Endothelial cell of umbilical vein (primary cell): ENCODE measurements at regions not wholly inside any gene's neighbourhood (a gene's known extent, or its start where the extent isn't known, plus 50 kb on each side); places are given as distances from the start of the nearest gene placed in this dataset.

Experiments used
- BruUV-seq: library from RNA; stranded (reverse); fragments of 400-500 nt; replicated peaks from 2 replicates; lab custom pipeline; 2021; lab: Mats Ljungman, UMichigan
- CTCF ChIA-PET: fragments of 300-600, 350-600 bp; sonication (Branson Sonifier 250); formaldehyde crosslinking; loops from one replicate; lab custom pipeline; 2021; ENCODE audit warnings: antibody characterized with exemption, inconsistent platforms; lab: Charles Lee
- POLR2A ChIA-PET: fragments of 300-600, 350-600 bp; sonication (Branson Sonifier 250); formaldehyde crosslinking; loops from one replicate; lab custom pipeline; 2021; ENCODE audit warnings: antibody characterized with exemption, inconsistent platforms; lab: Charles Lee
- DNase-seq: peaks from one replicate; pipeline ENCODE4 v3.0.0-alpha.2; 2011; ENCODE audit warnings: low read depth, low spot score
- FAIRE-seq: peaks from 2 replicates; lab custom pipeline; 2011; peaks lifted over from hg19 to GRCh38; lab: Jason Lieb, UNC
- H2AFZ ChIP-seq: 2 replicates; pipeline ENCODE4 v1.6.0; 2012; ENCODE audit warnings: low read depth, low read length, control low read depth, inconsistent platforms
- H3K27ac ChIP-seq: 2 replicates; pipeline ENCODE4 v1.5.1; 2011; ENCODE audit warnings: low read depth, mild to moderate bottlenecking, control low read depth, low read length, moderate library complexity; ENCODE audit not compliant: insufficient read depth
- H3K27me3 ChIP-seq, 2 experiments: 2 replicates each; pipeline versions ENCODE4 v1.6.0 to v1.6.1; 2011; ENCODE audit warnings: low read length in 2 of 2, mixed read lengths in 1 of 2; ENCODE audit not compliant: control insufficient read depth in 2 of 2, insufficient read depth in 2 of 2
- H3K36me3 ChIP-seq, 2 experiments: 2 replicates in 1 of 2; 3 replicates in 1 of 2; pipeline ENCODE4 v1.5.1; 2011; ENCODE audit warnings: low read length in 2 of 2, mild to moderate bottlenecking in 1 of 2, moderate library complexity in 1 of 2; ENCODE audit not compliant: control insufficient read depth in 2 of 2, insufficient read depth in 2 of 2; ENCODE audit errors: extremely low read depth in 1 of 2
- H3K4me1 ChIP-seq: 3 replicates; pipeline ENCODE4 v1.5.1; 2011; ENCODE audit warnings: mild to moderate bottlenecking, low read length; ENCODE audit not compliant: control insufficient read depth, insufficient read depth; ENCODE audit errors: extremely low read depth
- H3K4me2 ChIP-seq: 2 replicates; pipeline ENCODE4 v1.6.1; 2011; ENCODE audit warnings: low read length, control low read depth, mixed read lengths; ENCODE audit not compliant: insufficient read depth
- H3K4me3 ChIP-seq, 3 experiments: fragments of 200-600 bp in 1 of 3; sonication (generic), shearing (Covaris generic) in 1 of 3; replicated peaks in 1 of 3; 2 replicates each; pipeline ENCODE4 v1.5.1; 2011 to 2016; ENCODE audit warnings: control low read depth in 3 of 3, low read length in 3 of 3, mild to moderate bottlenecking in 2 of 3, inconsistent platforms in 1 of 3, low read depth in 1 of 3, moderate library complexity in 1 of 3; ENCODE audit not compliant: insufficient read depth in 1 of 3
- H3K79me2 ChIP-seq: 2 replicates; pipeline ENCODE4 v1.6.0; 2012; ENCODE audit warnings: low read length, inconsistent platforms; ENCODE audit not compliant: control insufficient read depth, insufficient read depth
- H3K9ac ChIP-seq: replicated peaks from 2 replicates; pipeline ENCODE3; 2011; ENCODE audit warnings: low read length, control low read depth; ENCODE audit not compliant: insufficient read depth; ENCODE audit errors: extremely low read depth
- H3K9me1 ChIP-seq: replicated peaks from 3 replicates; pipeline ENCODE4 v1.6.0; 2011; ENCODE audit warnings: mild to moderate bottlenecking, low read length; ENCODE audit not compliant: control insufficient read depth, insufficient read depth; ENCODE audit errors: extremely low read depth
- H3K9me3 ChIP-seq: replicated peaks from 2 replicates; pipeline ENCODE4 v1.5.1; 2012; ENCODE audit warnings: low read length, inconsistent platforms; ENCODE audit not compliant: control insufficient read depth, insufficient read depth
- H4K20me1 ChIP-seq: replicated peaks from 2 replicates; pipeline ENCODE3; 2011; ENCODE audit warnings: mild to moderate bottlenecking, low read length; ENCODE audit not compliant: control insufficient read depth, insufficient read depth; ENCODE audit errors: extremely low read depth
- EZH2 ChIP-seq: IDR thresholded peaks from 2 replicates; pipeline ENCODE4 v1.6.1; 2012; ENCODE audit warnings: borderline replicate concordance, low read depth, mild to moderate bottlenecking, moderate library complexity, low read length, inconsistent platforms; ENCODE audit not compliant: severe bottlenecking
- FOS ChIP-seq: IDR thresholded peaks from 2 replicates; pipeline ENCODE4 v1.6.1; 2011; ENCODE audit warnings: mild to moderate bottlenecking, low read length, moderate library complexity, borderline replicate concordance; ENCODE audit not compliant: insufficient read depth
- GATA2 ChIP-seq: IDR thresholded peaks from 2 replicates; pipeline ENCODE4 v1.7.0; 2011; ENCODE audit warnings: low read depth, mild to moderate bottlenecking, moderate library complexity, mixed read lengths, low read length; ENCODE audit not compliant: insufficient read length, insufficient read depth
- JUN ChIP-seq: IDR thresholded peaks from 2 replicates; pipeline ENCODE4 v1.6.1; 2011; ENCODE audit warnings: borderline replicate concordance, low read depth; ENCODE audit not compliant: insufficient read length, insufficient read depth
- MYC ChIP-seq: IDR thresholded peaks from one replicate; pipeline ENCODE4 v1.6.1; 2011; ENCODE audit warnings: mild to moderate bottlenecking, low read depth, low read length
- POLR2A ChIP-seq: IDR thresholded peaks from 2 replicates; pipeline ENCODE4 v1.6.1; 2012; ENCODE audit warnings: low read depth, mild to moderate bottlenecking, control low read depth, low read length
- POLR2AphosphoS5 ChIP-seq: IDR thresholded peaks from 2 replicates; pipeline ENCODE4 v1.6.1; 2012; ENCODE audit warnings: low read depth, mild to moderate bottlenecking, control low read depth, low read length, moderate library complexity; ENCODE audit not compliant: insufficient read depth
- dilution Hi-C: fragments of 300-500 bp; cut with MboI; formaldehyde crosslinking; loops from one replicate; pipeline ENCODE4 v1.15.0; 2019; ENCODE audit warnings: low sequenced_read_pairs; ENCODE audit not compliant: extremely low pct_ligation_motif_present
- intact Hi-C: fragments of 100-400 bp; cut with micrococcal nuclease; formaldehyde crosslinking; loops from one replicate; pipeline ENCODE4 v1.10.0; 2022
- TF ChIP-seq, protein P1 (sequence below), 2 donors: IDR thresholded peaks; 1 replicate in 1 of 2; 2 replicates in 1 of 2; pipeline ENCODE4 v1.5.1; 2011; ENCODE audit warnings: low read length in 2 of 2, mild to moderate bottlenecking in 2 of 2, moderate library complexity in 2 of 2, control low read depth in 1 of 2, inconsistent platforms in 1 of 2, low read depth in 1 of 2; ENCODE audit not compliant: insufficient read depth in 1 of 2; ENCODE audit errors: extremely low read depth in 1 of 2
- TF ChIP-seq, protein P2 (sequence below): IDR thresholded peaks from 2 replicates; pipeline ENCODE4 v1.6.1; 2011; ENCODE audit not compliant: insufficient read depth, insufficient read length

DNA sequence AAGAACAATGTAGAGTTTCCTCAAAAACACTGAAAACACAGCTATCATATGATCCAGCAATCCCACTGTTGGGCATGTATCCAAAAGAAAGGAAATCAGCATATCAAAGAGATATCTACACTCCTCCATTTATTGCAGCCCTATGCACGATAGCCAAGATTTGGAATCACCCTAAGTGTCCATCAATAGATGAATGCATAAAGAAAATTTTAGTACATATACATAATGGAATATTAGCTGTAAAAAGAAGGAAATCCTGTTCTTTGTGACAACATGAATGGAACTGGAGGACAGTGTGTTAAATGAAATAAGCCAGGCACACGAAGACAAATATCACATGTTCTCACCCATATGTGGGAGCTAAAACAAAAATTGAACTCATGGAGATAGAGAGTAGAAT lies 114.5 kb upstream of the FN1 start:
- H3K9me3 ChIP-seq: no peaks in the 10 kb centered on the region
- H3K36me3 ChIP-seq: no peaks in the 10 kb centered on the region
- DNase-seq (peak; percentile 51), FAIRE-seq (no peak)
- no peaks in the 10 kb centered on the region for H3K9me1 ChIP-seq
- ChIA-PET POLR2A (no interaction called here), CTCF (interaction anchor here (1.2 kb wide), 1 partner anchor 15 kb away, joined by 3 read pairs; no protein-coding TSS in a partner anchor)
- no peak overlapping the region for H2AFZ ChIP-seq
- H3K4me1 ChIP-seq: peaks cover 11% of the 10 kb centered on the region
- H3K9ac ChIP-seq: no peak overlapping the region
- no peaks in the 10 kb centered on the region for H3K79me2 ChIP-seq
- TF ChIP-seq, protein P1, sequence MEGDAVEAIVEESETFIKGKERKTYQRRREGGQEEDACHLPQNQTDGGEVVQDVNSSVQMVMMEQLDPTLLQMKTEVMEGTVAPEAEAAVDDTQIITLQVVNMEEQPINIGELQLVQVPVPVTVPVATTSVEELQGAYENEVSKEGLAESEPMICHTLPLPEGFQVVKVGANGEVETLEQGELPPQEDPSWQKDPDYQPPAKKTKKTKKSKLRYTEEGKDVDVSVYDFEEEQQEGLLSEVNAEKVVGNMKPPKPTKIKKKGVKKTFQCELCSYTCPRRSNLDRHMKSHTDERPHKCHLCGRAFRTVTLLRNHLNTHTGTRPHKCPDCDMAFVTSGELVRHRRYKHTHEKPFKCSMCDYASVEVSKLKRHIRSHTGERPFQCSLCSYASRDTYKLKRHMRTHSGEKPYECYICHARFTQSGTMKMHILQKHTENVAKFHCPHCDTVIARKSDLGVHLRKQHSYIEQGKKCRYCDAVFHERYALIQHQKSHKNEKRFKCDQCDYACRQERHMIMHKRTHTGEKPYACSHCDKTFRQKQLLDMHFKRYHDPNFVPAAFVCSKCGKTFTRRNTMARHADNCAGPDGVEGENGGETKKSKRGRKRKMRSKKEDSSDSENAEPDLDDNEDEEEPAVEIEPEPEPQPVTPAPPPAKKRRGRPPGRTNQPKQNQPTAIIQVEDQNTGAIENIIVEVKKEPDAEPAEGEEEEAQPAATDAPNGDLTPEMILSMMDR (IDR thresholded peaks at IDR 0.05; ENCODE audit: extremely low read depth in 1 of 2, insufficient read depth in 1 of 2, low read depth in 1 of 2, low read length in 2 of 2): no peak
- TF ChIP-seq FOS (no peak), POLR2A (no peak), POLR2AphosphoS5 (no peak), EZH2 (no peak), GATA2 (no peak), MYC (no peak), JUN (no peak)
- TF ChIP-seq, protein P2, sequence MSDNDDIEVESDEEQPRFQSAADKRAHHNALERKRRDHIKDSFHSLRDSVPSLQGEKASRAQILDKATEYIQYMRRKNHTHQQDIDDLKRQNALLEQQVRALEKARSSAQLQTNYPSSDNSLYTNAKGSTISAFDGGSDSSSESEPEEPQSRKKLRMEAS: no peak
- H3K4me2 ChIP-seq: no peak overlapping the region
- dilution Hi-C loops (no loop called here), intact Hi-C loops (no loop called here)
- H4K20me1 ChIP-seq: no peaks in the 10 kb centered on the region
- no peak overlapping the region for H3K27ac ChIP-seq
- no peaks in the 10 kb centered on the region for H3K27me3 ChIP-seq
- no peak overlapping the region for H3K4me3 ChIP-seq
- no TSS peak for BruUV-seq
